ENCODE measurements at regions not wholly inside any gene's neighbourhood (a gene's known extent, or its start where the extent isn't known, plus 50 kb on each side); places are given as distances from the start of the nearest gene placed in this dataset.

- Histone ChIP-seq H3K4me1 (no peaks in the 10 kb centered on the region), H3K36me3 (no peaks in the 10 kb centered on the region), H3K4me3 (no peak overlapping the region), H3K9me3 (no peaks in the 10 kb centered on the region), H3K27ac (no peak overlapping the region), H3K27me3 (no peaks in the 10 kb centered on the region)
- TF ChIP-seq CTCF (IDR thresholded peaks at IDR 0.05): no peak
- DNase-seq: no peak
- intact Hi-C loops (cut with DNase I; ENCODE audit: low total_unique reads): no loop called here
These were observed 291.5 kb downstream of the PTH2R start for GRCh38 chr2:208698114-208698513.

- no peaks in the 10 kb centered on the region for H3K4me1 ChIP-seq
- no peak overlapping the region for H3K4me3 ChIP-seq
- no peak overlapping the region for H3K27ac ChIP-seq
- intact Hi-C loops (cut with DNase I; ENCODE audit: low total_unique reads): no loop called here
- H3K27me3 ChIP-seq: no peaks in the 10 kb centered on the region
- no peaks in the 10 kb centered on the region for H3K36me3 ChIP-seq
- TF ChIP-seq CTCF (IDR thresholded peaks at IDR 0.05): no peak
- DNase-seq: no peak
- no peaks in the 10 kb centered on the region for H3K9me3 ChIP-seq
These were observed 301.9 kb downstream of the PTH2R start for GRCh38 chr2:208708486-208708885.

GRCh38 chr2:208711598-208711997 lies 305.0 kb downstream of the PTH2R start:
- Histone ChIP-seq H3K36me3 (no peaks in the 10 kb centered on the region), H3K4me1 (no peaks in the 10 kb centered on the region), H3K4me3 (no peak overlapping the region), H3K27ac (no peak overlapping the region), H3K9me3 (no peaks in the 10 kb centered on the region), H3K27me3 (no peaks in the 10 kb centered on the region)
- TF ChIP-seq CTCF (IDR thresholded peaks at IDR 0.05): no peak
- intact Hi-C loops (cut with DNase I; ENCODE audit: low total_unique reads): no loop called here
- no peak for DNase-seq

- intact Hi-C loops (cut with DNase I; ENCODE audit: low total_unique reads): no loop called here
- DNase-seq: no peak
These were observed 306.6 kb downstream of the PTH2R start for GRCh38 chr2:208713066-208713745.

GRCh38 chr2:208718828-208719227 lies 312.2 kb downstream of the PTH2R start:
- Histone ChIP-seq H3K4me3 (no peak overlapping the region), H3K4me1 (no peaks in the 10 kb centered on the region), H3K9me3 (no peaks in the 10 kb centered on the region), H3K27me3 (no peaks in the 10 kb centered on the region), H3K36me3 (no peaks in the 10 kb centered on the region), H3K27ac (no peak overlapping the region)
- TF ChIP-seq CTCF (IDR thresholded peaks at IDR 0.05): no peak
- intact Hi-C loops (cut with DNase I; ENCODE audit: low total_unique reads): no loop called here
- no peak for DNase-seq

More at GRCh38 chr2:208713066-208713745, 306.6 kb downstream of the PTH2R start:
- no peaks in the 10 kb centered on the region for H3K9me3 ChIP-seq
- no peak overlapping the region for H3K4me3 ChIP-seq
- no peak for TF ChIP-seq CTCF (IDR thresholded peaks at IDR 0.05)
- H3K36me3 ChIP-seq: no peaks in the 10 kb centered on the region
- no peaks in the 10 kb centered on the region for H3K27me3 ChIP-seq
- H3K4me1 ChIP-seq: no peaks in the 10 kb centered on the region
- no peak overlapping the region for H3K27ac ChIP-seq

GRCh38 chr2:208722731-208723130 lies 316.1 kb downstream of the PTH2R start:
- Histone ChIP-seq H3K4me3 (no peak overlapping the region), H3K4me1 (no peaks in the 10 kb centered on the region), H3K27me3 (no peaks in the 10 kb centered on the region), H3K36me3 (no peaks in the 10 kb centered on the region), H3K9me3 (no peaks in the 10 kb centered on the region), H3K27ac (no peak overlapping the region)
- DNase-seq: no peak
- no peak for TF ChIP-seq CTCF (IDR thresholded peaks at IDR 0.05)
- intact Hi-C loops (cut with DNase I; ENCODE audit: low total_unique reads): no loop called here

Measured in tibial artery (tissue), 4 donors.